HG03103 (cell line): ENCODE measurements at regions not wholly inside any gene's neighbourhood (a gene's known extent, or its start where the extent isn't known, plus 50 kb on each side); places are given as distances from the start of the nearest gene placed in this dataset.
A peak's percentile ranks its signal among the peaks of the same experiment; 100 is the strongest.
"Not testable (repeated sequence)": the region's sequence is repeated elsewhere in the genome, so short reads cannot be mapped to it uniquely, and the experiment has no call there.

ENCODE experiments used
- ATAC-seq: cut with Tn5 transposase; IDR thresholded peaks from one replicate; pipeline ENCODE4 v1.9.1; 2021; ENCODE audit warnings: low read depth; ENCODE audit not compliant: unreplicated experiment

GRCh38 chr2:159880729-159881128 is 82.7 kb upstream of the CD302 start:
- ATAC-seq: no peak

- ATAC-seq: peak; percentile 80
Observed at GRCh38 chr2:159879051-159879604, 81.1 kb upstream of the CD302 start.

GRCh38 chr2:159875083-159875482 is 77.1 kb upstream of the CD302 start:
- no peak for ATAC-seq

GRCh38 chr2:159873258-159873657 is 75.2 kb upstream of the CD302 start:
- no peak for ATAC-seq

- no peak for ATAC-seq
Observed at GRCh38 chr2:159872353-159872752, 74.3 kb upstream of the CD302 start.

- ATAC-seq: not testable (repeated sequence)
Observed at GRCh38 chr2:159868598-159869159, 70.7 kb upstream of the CD302 start.

GRCh38 chr2:159867567-159868361 is 69.8 kb upstream of the CD302 start:
- ATAC-seq: no peak

- no peak for ATAC-seq
Observed at GRCh38 chr2:159863526-159864160, 65.6 kb upstream of the CD302 start.

- ATAC-seq: no peak
Observed at GRCh38 chr2:159860581-159861310, 62.7 kb upstream of the CD302 start.

- no peak for ATAC-seq
Observed at GRCh38 chr2:159859583-159859982, 61.6 kb upstream of the CD302 start.

GRCh38 chr2:159856760-159857159 is 58.8 kb upstream of the CD302 start:
- ATAC-seq: no peak

GRCh38 chr2:159855557-159856061 is 57.6 kb upstream of the CD302 start:
- no peak for ATAC-seq

- ATAC-seq: no peak
Observed at GRCh38 chr2:159855143-159855542, 57.1 kb upstream of the CD302 start.

- ATAC-seq: no peak
Observed at GRCh38 chr2:159854481-159854880, 56.5 kb upstream of the CD302 start.

- ATAC-seq: no peak
Observed at GRCh38 chr2:159853101-159853500, 55.1 kb upstream of the CD302 start.

GRCh38 chr2:159851941-159852340 is 53.9 kb upstream of the CD302 start:
- ATAC-seq: no peak

GRCh38 chr2:159850789-159851188 is 52.8 kb upstream of the CD302 start:
- ATAC-seq: no peak

- ATAC-seq: no peak
Observed at GRCh38 chr2:159849160-159849813, 51.3 kb upstream of the CD302 start.
